PC-3 (cell line): ENCODE measurements at regions not wholly inside any gene's neighbourhood (a gene's known extent, or its start where the extent isn't known, plus 50 kb on each side); places are given as distances from the start of the nearest gene placed in this dataset.

ENCODE experiments used
- ATAC-seq: fragments of 200-7000 bp; cut with Tn5 transposase; 2 replicates; pipeline ENCODE4 v1.9.1; 2020; ENCODE audit warnings: mild to moderate bottlenecking, moderate library complexity
- BruUV-seq: library from RNA; stranded (reverse); fragments of 400-500 nt; replicated peaks from 2 replicates; lab custom pipeline; 2021; lab: Mats Ljungman, UMichigan
- CTCF ChIA-PET: fragments of 300-600 bp; sonication (Branson Sonifier 250); formaldehyde crosslinking; loops from one replicate; lab custom pipeline; 2022; ENCODE audit warnings: antibody characterized with exemption; lab: Charles Lee
- POLR2A ChIA-PET: fragments of 300-600 bp; sonication (Branson Sonifier 250); formaldehyde crosslinking; loops from one replicate; lab custom pipeline; 2022; ENCODE audit warnings: antibody characterized with exemption; ENCODE audit not compliant: unreplicated experiment; lab: Charles Lee
- DNase-seq: peaks from one replicate; pipeline ENCODE4 v3.0.0-alpha.2; 2015
- H2AFZ ChIP-seq: fragments of 300-600 bp; sonication (generic); 2 replicates; pipeline ENCODE4 v1.6.0; 2016; ENCODE audit warnings: antibody characterized with exemption, low read length
- H3F3A ChIP-seq: fragments of 300-600 bp; sonication (generic); one replicate; pipeline ENCODE4 v1.6.0; 2017; ENCODE audit warnings: antibody characterized with exemption, low read length, control low read depth, mild to moderate bottlenecking; ENCODE audit not compliant: unreplicated experiment
- H3K27ac ChIP-seq: fragments of 300-600 bp; sonication (generic); 2 replicates; pipeline ENCODE4 v1.5.1; 2016; ENCODE audit warnings: mild to moderate bottlenecking, low read length
- H3K27me3 ChIP-seq: fragments of 300-600 bp; sonication (generic); 2 replicates; pipeline ENCODE4 v1.6.1; 2016; ENCODE audit warnings: low read length, mixed read lengths
- H3K36me3 ChIP-seq: fragments of 300-600 bp; sonication (generic); 2 replicates; pipeline ENCODE4 v1.6.1; 2016; ENCODE audit warnings: low read depth, mixed run types, low read length, mixed read lengths
- H3K4me1 ChIP-seq: fragments of 300-600 bp; sonication (generic); 2 replicates; pipeline ENCODE4 v1.5.1; 2016; ENCODE audit warnings: low read length; ENCODE audit not compliant: insufficient read depth
- H3K4me2 ChIP-seq: fragments of 300-600 bp; sonication (generic); 2 replicates; pipeline ENCODE4 v1.6.0; 2016; ENCODE audit warnings: low read length
- H3K4me3 ChIP-seq: fragments of 300-600 bp; sonication (generic); 2 replicates; pipeline ENCODE4 v1.5.1; 2016; ENCODE audit warnings: mild to moderate bottlenecking, low read length, mixed read lengths
- H3K79me2 ChIP-seq: fragments of 300-600 bp; sonication (generic); 2 replicates; pipeline ENCODE4 v1.6.1; 2017; ENCODE audit warnings: low read length, mixed read lengths
- H3K9ac ChIP-seq: fragments of 300-600 bp; sonication (generic); 2 replicates; pipeline ENCODE4 v1.6.0; 2016; ENCODE audit warnings: mild to moderate bottlenecking, low read length
- H3K9me2 ChIP-seq: fragments of 300-600 bp; sonication (generic); replicated peaks from 2 replicates; pipeline ENCODE4 v1.6.1; 2016; ENCODE audit warnings: mixed run types, low read length, mixed read lengths
- H3K9me3 ChIP-seq: fragments of 300-600 bp; sonication (generic); 2 replicates; pipeline ENCODE4 v1.6.1; 2016; ENCODE audit warnings: low read length, mixed read lengths
- H4K20me1 ChIP-seq: fragments of 300-600 bp; sonication (generic); 2 replicates; pipeline ENCODE4 v1.6.1; 2016; ENCODE audit warnings: low read length, mixed read lengths
- EZH2 ChIP-seq: fragments of 300-600 bp; sonication (generic); IDR thresholded peaks from one replicate; pipeline ENCODE4 v1.6.1; 2017; ENCODE audit warnings: antibody characterized with exemption, mild to moderate bottlenecking, low read length; ENCODE audit not compliant: unreplicated experiment
- EZH2phosphoT487 ChIP-seq: fragments of 300-600 bp; sonication (generic); IDR thresholded peaks from 2 replicates; pipeline ENCODE4 v1.6.1; 2018; ENCODE audit warnings: mild to moderate bottlenecking, antibody characterized with exemption, low read length, borderline replicate concordance
- intact Hi-C: fragments of 100-400 bp; cut with micrococcal nuclease; formaldehyde crosslinking; loops from 2 replicates; pipeline ENCODE4 v1.9.0; 2023
- TF ChIP-seq, protein P1 (sequence below): fragments of 300-600 bp; sonication (generic); conservative IDR thresholded peaks from 2 replicates; pipeline ENCODE4 v1.5.1; 2017; ENCODE audit warnings: antibody characterized with exemption, low read depth, mild to moderate bottlenecking, low read length

- Histone ChIP-seq H3K9ac (no peak overlapping the region), H3K79me2 (no peaks in the 10 kb centered on the region), H3K4me3 (no peak overlapping the region), H3F3A (no peaks in the 10 kb centered on the region), H2AFZ (no peak overlapping the region), H4K20me1 (no peaks in the 10 kb centered on the region), H3K9me2 (no peaks in the 10 kb centered on the region), H3K36me3 (no peaks in the 10 kb centered on the region), H3K27ac (no peak overlapping the region), H3K4me2 (no peak overlapping the region), H3K27me3 (peaks cover 61% of the 10 kb centered on the region), H3K9me3 (no peaks in the 10 kb centered on the region), H3K4me1 (no peaks in the 10 kb centered on the region)
- DNase-seq (no peak), ATAC-seq (no peak)
- no TSS peak for BruUV-seq
- TF ChIP-seq EZH2 = no peak
- no peak for TF ChIP-seq EZH2phosphoT487
- TF ChIP-seq, protein P1, sequence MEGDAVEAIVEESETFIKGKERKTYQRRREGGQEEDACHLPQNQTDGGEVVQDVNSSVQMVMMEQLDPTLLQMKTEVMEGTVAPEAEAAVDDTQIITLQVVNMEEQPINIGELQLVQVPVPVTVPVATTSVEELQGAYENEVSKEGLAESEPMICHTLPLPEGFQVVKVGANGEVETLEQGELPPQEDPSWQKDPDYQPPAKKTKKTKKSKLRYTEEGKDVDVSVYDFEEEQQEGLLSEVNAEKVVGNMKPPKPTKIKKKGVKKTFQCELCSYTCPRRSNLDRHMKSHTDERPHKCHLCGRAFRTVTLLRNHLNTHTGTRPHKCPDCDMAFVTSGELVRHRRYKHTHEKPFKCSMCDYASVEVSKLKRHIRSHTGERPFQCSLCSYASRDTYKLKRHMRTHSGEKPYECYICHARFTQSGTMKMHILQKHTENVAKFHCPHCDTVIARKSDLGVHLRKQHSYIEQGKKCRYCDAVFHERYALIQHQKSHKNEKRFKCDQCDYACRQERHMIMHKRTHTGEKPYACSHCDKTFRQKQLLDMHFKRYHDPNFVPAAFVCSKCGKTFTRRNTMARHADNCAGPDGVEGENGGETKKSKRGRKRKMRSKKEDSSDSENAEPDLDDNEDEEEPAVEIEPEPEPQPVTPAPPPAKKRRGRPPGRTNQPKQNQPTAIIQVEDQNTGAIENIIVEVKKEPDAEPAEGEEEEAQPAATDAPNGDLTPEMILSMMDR = no peak
- ChIA-PET CTCF (no interaction called here), POLR2A (no interaction called here)
- intact Hi-C loops = no loop called here
Observed at GRCh38 chr20:24718277-24718676, 230.8 kb upstream of the CST7 start.

GRCh38 chr20:24718696-24719095 lies 230.4 kb upstream of the CST7 start:
- no peak overlapping the region for H3K4me3 ChIP-seq
- CTCF ChIA-PET = no interaction called here
- POLR2A ChIA-PET = no interaction called here
- no peaks in the 10 kb centered on the region for H3K79me2 ChIP-seq
- ATAC-seq (no peak), DNase-seq (peak; percentile 40)
- TF ChIP-seq EZH2phosphoT487 (no peak), EZH2 (no peak)
- TF ChIP-seq, protein P1 = no peak
- no peak overlapping the region for H3K27ac ChIP-seq
- H3K4me1 ChIP-seq = no peaks in the 10 kb centered on the region
- H3K36me3 ChIP-seq = no peaks in the 10 kb centered on the region
- intact Hi-C loops = no loop called here
- no peaks in the 10 kb centered on the region for H3K9me3 ChIP-seq
- peaks cover 65% of the 10 kb centered on the region for H3K27me3 ChIP-seq
- H3F3A ChIP-seq = no peaks in the 10 kb centered on the region
- H4K20me1 ChIP-seq = no peaks in the 10 kb centered on the region
- BruUV-seq = no TSS peak
- no peak overlapping the region for H3K4me2 ChIP-seq
- H3K9me2 ChIP-seq = no peaks in the 10 kb centered on the region
- no peak overlapping the region for H2AFZ ChIP-seq
- no peak overlapping the region for H3K9ac ChIP-seq

- intact Hi-C loops = no loop called here
- CTCF ChIA-PET = no interaction called here
- Histone ChIP-seq H3F3A (no peaks in the 10 kb centered on the region), H3K27ac (no peak overlapping the region), H3K36me3 (no peaks in the 10 kb centered on the region), H3K9me2 (no peaks in the 10 kb centered on the region), H3K27me3 (peaks cover 78% of the 10 kb centered on the region), H3K79me2 (no peaks in the 10 kb centered on the region), H3K9me3 (no peaks in the 10 kb centered on the region), H3K9ac (no peak overlapping the region), H3K4me3 (no peak overlapping the region), H3K4me1 (no peaks in the 10 kb centered on the region), H3K4me2 (no peak overlapping the region), H2AFZ (no peak overlapping the region), H4K20me1 (no peaks in the 10 kb centered on the region)
- ATAC-seq (no peak), DNase-seq (no peak)
- TF ChIP-seq EZH2 (no peak), EZH2phosphoT487 (no peak)
- POLR2A ChIA-PET = no interaction called here
- no TSS peak for BruUV-seq
Observed at GRCh38 chr20:24720957-24721356, 228.1 kb upstream of the CST7 start.
